ENCODE measurements at regions not wholly inside any gene's neighbourhood (a gene's known extent, or its start where the extent isn't known, plus 50 kb on each side); places are given as distances from the start of the nearest gene placed in this dataset.

GRCh38 chr13:78410847-78411246 is 192.5 kb downstream of the POU4F1 start:
- TF ChIP-seq CTCF (conservative IDR thresholded peaks at IDR 0.05; ENCODE audit: low read length), result no peak
- TF ChIP-seq EZH2phosphoT487 (IDR thresholded peaks at IDR 0.05; ENCODE audit: borderline replicate concordance), result no peak

Measured in Loucy (cell line).